ENCODE measurements at regions not wholly inside any gene's neighbourhood (a gene's known extent, or its start where the extent isn't known, plus 50 kb on each side); places are given as distances from the start of the nearest gene placed in this dataset.

- TF ChIP-seq USF2 (CRISPR knock-in tag; IDR thresholded peaks at IDR 0.05) (no peak), CTCF (IDR thresholded peaks at IDR 0.05) (no peak), E2F1 (CRISPR knock-in tag; IDR thresholded peaks at IDR 0.05) (no peak), E2F4 (CRISPR knock-in tag; IDR thresholded peaks at IDR 0.05; ENCODE audit: borderline replicate concordance, low read depth) (no peak), ZBTB43 (CRISPR knock-in tag; IDR thresholded peaks at IDR 0.05) (no peak), SMAD3 (CRISPR knock-in tag; IDR thresholded peaks at IDR 0.05; ENCODE audit: borderline replicate concordance) (no peak), PREB (CRISPR knock-in tag; IDR thresholded peaks at IDR 0.05; ENCODE audit: borderline replicate concordance) (no peak), MLX (CRISPR knock-in tag; IDR thresholded peaks at IDR 0.05) (no peak), TP53 (CRISPR knock-in tag; IDR thresholded peaks at IDR 0.05) (no peak), ESRRA (CRISPR knock-in tag; IDR thresholded peaks at IDR 0.05; ENCODE audit: borderline replicate concordance) (no peak), MAX (CRISPR knock-in tag; IDR thresholded peaks at IDR 0.05) (no peak), USF1 (CRISPR knock-in tag; IDR thresholded peaks at IDR 0.05) (no peak)
Measured at GRCh38 chr16:65334081-65334480, 212.2 kb upstream of the CDH11 start.

Measured in WTC11 (cell line).